ENCODE measurements at regions not wholly inside any gene's neighbourhood (a gene's known extent, or its start where the extent isn't known, plus 50 kb on each side); places are given as distances from the start of the nearest gene placed in this dataset.

GRCh38 chr11:71124127-71124526 is 128.2 kb downstream of the SHANK2 start:
- Mint-ChIP-seq H3K4me3 (no peak overlapping the region), H3K9me3 (peaks cover 0 to 4% of the 10 kb centered on the region in 2 donors), H3K4me1 (no peaks in the 10 kb centered on the region), H3K27ac (no peak overlapping the region), H3K36me3 (no peaks in the 10 kb centered on the region), H3K27me3 (ENCODE audit: low read depth in 2 of 2) (peaks cover 0 to 5% of the 10 kb centered on the region in 2 donors)
- H3K36me3 ChIP-seq (ENCODE audit: control insufficient read depth, insufficient read depth, low read length): no peaks in the 10 kb centered on the region
- H3K9me3 ChIP-seq (ENCODE audit: control insufficient read depth, insufficient read depth, low read length): no peaks in the 10 kb centered on the region
- no peaks in the 10 kb centered on the region for H3K4me1 ChIP-seq (ENCODE audit: control insufficient read depth, insufficient read depth, low read length)
- no peaks in the 10 kb centered on the region for H3K27me3 ChIP-seq (ENCODE audit: control insufficient read depth, insufficient read depth, low read length)
- WGBS (ENCODE audit: insufficient coverage): 45% methylated on average over 1 of the region's 2 CpGs
- no peak for TF ChIP-seq CTCF (IDR thresholded peaks at IDR 0.05)
- no peak for ATAC-seq
- no peak for DNase-seq
- intact Hi-C loops (cut with micrococcal nuclease): no loop called here
- H3K4me3 ChIP-seq (ENCODE audit: low read length): no peak overlapping the region
- H3K27ac ChIP-seq (ENCODE audit: low read length): no peak overlapping the region

GRCh38 chr11:71120471-71120896 is 131.9 kb downstream of the SHANK2 start:
- Histone ChIP-seq H3K36me3 (ENCODE audit: control insufficient read depth, insufficient read depth, low read length) (no peaks in the 10 kb centered on the region), H3K4me1 (ENCODE audit: control insufficient read depth, insufficient read depth, low read length) (no peaks in the 10 kb centered on the region), H3K4me3 (ENCODE audit: low read length) (no peak overlapping the region), H3K27ac (ENCODE audit: low read length) (no peak overlapping the region), H3K27me3 (ENCODE audit: control insufficient read depth, insufficient read depth, low read length) (no peaks in the 10 kb centered on the region), H3K9me3 (ENCODE audit: control insufficient read depth, insufficient read depth, low read length) (no peaks in the 10 kb centered on the region)
- WGBS (ENCODE audit: insufficient coverage): 43% methylated on average over 6 of the region's 7 CpGs
- intact Hi-C loops (cut with micrococcal nuclease): no loop called here
- Mint-ChIP-seq H3K9me3 (peaks cover 0 to 4% of the 10 kb centered on the region in 2 donors), H3K4me3 (no peak overlapping the region), H3K36me3 (no peaks in the 10 kb centered on the region), H3K4me1 (no peaks in the 10 kb centered on the region), H3K27me3 (ENCODE audit: low read depth in 2 of 2) (peaks cover 0 to 5% of the 10 kb centered on the region in 2 donors), H3K27ac (no peak overlapping the region)
- DNase-seq (no peak), ATAC-seq (no peak)
- no peak for TF ChIP-seq CTCF (IDR thresholded peaks at IDR 0.05)

DNA sequence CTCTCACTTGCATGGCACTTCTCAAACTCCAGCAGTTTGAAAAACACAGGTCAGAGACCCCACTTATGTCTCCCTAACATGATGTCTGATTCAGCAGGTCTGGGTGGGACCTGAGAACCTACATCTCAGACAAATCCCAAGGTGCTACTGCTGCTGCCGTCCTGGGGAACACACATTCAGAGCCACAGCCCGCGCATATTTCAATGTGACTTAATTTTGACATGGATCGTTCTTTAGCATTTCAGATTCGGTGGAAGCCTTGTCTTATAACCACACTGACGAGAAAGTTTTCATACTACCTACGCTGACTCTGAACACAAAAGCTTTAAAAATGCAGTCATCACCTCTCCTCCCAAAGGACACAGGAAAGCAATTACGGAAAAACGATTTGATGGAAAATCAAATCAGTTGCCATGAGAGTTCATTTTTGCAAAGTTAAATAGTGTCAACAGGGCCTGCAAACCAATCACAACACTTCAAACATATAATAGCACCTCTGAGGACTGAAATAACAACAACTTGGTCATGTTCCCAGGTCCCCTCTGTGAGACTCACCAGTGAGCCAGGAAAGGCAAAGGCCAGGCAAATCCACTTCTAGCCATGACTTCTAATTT is 132.6 kb downstream of the SHANK2 start:
- WGBS (ENCODE audit: insufficient coverage): 86% methylated on average over 9 of the region's 9 CpGs
- H3K4me3 ChIP-seq (ENCODE audit: low read length): no peak overlapping the region
- H3K9me3 ChIP-seq (ENCODE audit: control insufficient read depth, insufficient read depth, low read length): no peaks in the 10 kb centered on the region
- no peaks in the 10 kb centered on the region for H3K4me1 Mint-ChIP-seq
- no peak overlapping the region for H3K4me3 Mint-ChIP-seq
- DNase-seq (no peak), ATAC-seq (no peak)
- no peaks in the 10 kb centered on the region for H3K27me3 ChIP-seq (ENCODE audit: control insufficient read depth, insufficient read depth, low read length)
- peaks cover 0 to 4% of the 10 kb centered on the region in 2 donors for H3K9me3 Mint-ChIP-seq
- TF ChIP-seq CTCF (IDR thresholded peaks at IDR 0.05): no peak
- no peak overlapping the region for H3K27ac Mint-ChIP-seq
- H3K27ac ChIP-seq (ENCODE audit: low read length): no peak overlapping the region
- no peaks in the 10 kb centered on the region for H3K36me3 ChIP-seq (ENCODE audit: control insufficient read depth, insufficient read depth, low read length)
- H3K36me3 Mint-ChIP-seq: no peaks in the 10 kb centered on the region
- intact Hi-C loops (cut with micrococcal nuclease): no loop called here
- no peaks in the 10 kb centered on the region for H3K4me1 ChIP-seq (ENCODE audit: control insufficient read depth, insufficient read depth, low read length)
- peaks cover 0 to 5% of the 10 kb centered on the region in 2 donors for H3K27me3 Mint-ChIP-seq (ENCODE audit: low read depth in 2 of 2)

DNA sequence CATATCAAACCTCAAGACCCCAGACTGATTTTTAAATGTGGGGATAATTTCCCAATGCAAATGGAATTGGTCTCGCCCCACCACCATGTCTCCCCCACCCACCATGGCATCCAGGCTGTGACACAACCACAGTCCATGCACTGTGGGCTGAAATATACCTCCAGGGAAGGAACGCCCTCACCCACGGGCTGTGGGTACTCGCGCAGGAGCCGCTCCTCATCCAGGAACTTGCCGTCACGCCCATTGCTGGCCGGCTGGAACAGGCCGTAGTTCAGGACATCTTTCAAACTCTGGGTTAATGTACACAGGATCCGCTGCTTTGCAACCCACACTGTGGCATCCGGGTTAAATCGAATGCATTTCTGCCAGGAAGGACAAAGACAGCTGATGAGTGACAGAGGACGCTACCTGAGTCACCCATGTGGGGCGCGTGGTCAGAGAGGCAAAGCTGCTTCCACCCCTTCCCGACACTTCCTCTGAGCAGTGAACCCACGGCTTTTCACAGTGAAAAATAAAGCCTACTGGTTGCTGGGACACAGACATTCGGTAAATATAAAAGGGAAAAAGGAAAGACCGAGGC is 133.6 kb downstream of the SHANK2 start:
- Mint-ChIP-seq H3K9me3 (no peaks in the 10 kb centered on the region), H3K4me3 (no peak overlapping the region), H3K27me3 (ENCODE audit: low read depth in 2 of 2) (peaks cover 0 to 8% of the 10 kb centered on the region in 2 donors), H3K27ac (no peak overlapping the region), H3K4me1 (no peaks in the 10 kb centered on the region), H3K36me3 (no peaks in the 10 kb centered on the region)
- WGBS (ENCODE audit: insufficient coverage): 89% methylated on average over 20 of the region's 20 CpGs
- DNase-seq (no peak), ATAC-seq (no peak)
- no peaks in the 10 kb centered on the region for H3K9me3 ChIP-seq (ENCODE audit: control insufficient read depth, insufficient read depth, low read length)
- no peak overlapping the region for H3K27ac ChIP-seq (ENCODE audit: low read length)
- no peaks in the 10 kb centered on the region for H3K27me3 ChIP-seq (ENCODE audit: control insufficient read depth, insufficient read depth, low read length)
- TF ChIP-seq CTCF (IDR thresholded peaks at IDR 0.05): no peak
- H3K4me3 ChIP-seq (ENCODE audit: low read length): no peak overlapping the region
- intact Hi-C loops (cut with micrococcal nuclease): no loop called here
- no peaks in the 10 kb centered on the region for H3K36me3 ChIP-seq (ENCODE audit: control insufficient read depth, insufficient read depth, low read length)
- no peaks in the 10 kb centered on the region for H3K4me1 ChIP-seq (ENCODE audit: control insufficient read depth, insufficient read depth, low read length)

Data from natural killer cell (primary cell).